ENCODE measurements at regions not wholly inside any gene's neighbourhood (a gene's known extent, or its start where the extent isn't known, plus 50 kb on each side); places are given as distances from the start of the nearest gene placed in this dataset.

- no peak for TF ChIP-seq CTCF (IDR thresholded peaks at IDR 0.05)
- TF ChIP-seq POLR2A (IDR thresholded peaks at IDR 0.05), result no peak
- no peak for TF ChIP-seq POLR2AphosphoS5 (IDR thresholded peaks at IDR 0.05)
- no peak for TF ChIP-seq EP300 (IDR thresholded peaks at IDR 0.05; ENCODE audit: low read depth)
These were observed 567.3 kb upstream of the ZNF385D start for GRCh38 chr3:22318325-22318724.
